ENCODE measurements at regions not wholly inside any gene's neighbourhood (a gene's known extent, or its start where the extent isn't known, plus 50 kb on each side); places are given as distances from the start of the nearest gene placed in this dataset.

- Histone ChIP-seq H3K4me1 (ENCODE audit: control insufficient read depth, extremely low read depth, insufficient read depth, low read length) (no peaks in the 10 kb centered on the region), H3K4me3 (replicated peaks in 1 of 3; ENCODE audit: insufficient read depth in 1 of 3, low read depth in 1 of 3, low read length in 3 of 3) (no peak overlapping the region), H3K79me2 (ENCODE audit: control insufficient read depth, insufficient read depth, low read length) (no peaks in the 10 kb centered on the region), H3K4me2 (ENCODE audit: insufficient read depth, low read length) (no peak overlapping the region), H3K9me3 (replicated peaks; ENCODE audit: control insufficient read depth, insufficient read depth, low read length) (peaks cover 3% of the 10 kb centered on the region), H3K27ac (ENCODE audit: insufficient read depth, low read depth, low read length) (no peak overlapping the region), H2AFZ (ENCODE audit: low read depth, low read length) (no peak overlapping the region), H4K20me1 (replicated peaks; ENCODE audit: control insufficient read depth, extremely low read depth, insufficient read depth, low read length) (no peaks in the 10 kb centered on the region), H3K9ac (replicated peaks; ENCODE audit: extremely low read depth, insufficient read depth, low read length) (no peak overlapping the region), H3K36me3 (ENCODE audit: control insufficient read depth in 2 of 2, extremely low read depth in 1 of 2, insufficient read depth in 2 of 2, low read length in 2 of 2) (no peaks in the 10 kb centered on the region), H3K9me1 (replicated peaks; ENCODE audit: control insufficient read depth, extremely low read depth, insufficient read depth, low read length) (no peaks in the 10 kb centered on the region), H3K27me3 (ENCODE audit: control insufficient read depth in 2 of 2, insufficient read depth in 2 of 2, low read length in 2 of 2) (no peaks in the 10 kb centered on the region)
- dilution Hi-C loops (cut with MboI; ENCODE audit: extremely low pct_ligation_motif_present, low sequenced_read_pairs) (no loop called here), intact Hi-C loops (cut with micrococcal nuclease) (no loop called here)
- no peak for DNase-seq (ENCODE audit: low read depth, low spot score)
- no TSS peak for BruUV-seq (replicated peaks)
- no peak for TF ChIP-seq EZH2 (IDR thresholded peaks at IDR 0.05; ENCODE audit: borderline replicate concordance, low read depth, low read length, severe bottlenecking)
- TF ChIP-seq CTCF (IDR thresholded peaks at IDR 0.05; ENCODE audit: extremely low read depth in 1 of 2, insufficient read depth in 1 of 2, low read depth in 1 of 2, low read length in 2 of 2): no peak
- no peak for TF ChIP-seq MYC (IDR thresholded peaks at IDR 0.05; ENCODE audit: low read depth, low read length)
- no peak for TF ChIP-seq MAX (IDR thresholded peaks at IDR 0.05; ENCODE audit: insufficient read depth, insufficient read length)
- no peak for TF ChIP-seq POLR2A (IDR thresholded peaks at IDR 0.05; ENCODE audit: low read depth, low read length)
- TF ChIP-seq FOS (IDR thresholded peaks at IDR 0.05; ENCODE audit: borderline replicate concordance, insufficient read depth, low read length): no peak
- no peak for TF ChIP-seq JUN (IDR thresholded peaks at IDR 0.05; ENCODE audit: borderline replicate concordance, insufficient read depth, insufficient read length, low read depth)
- TF ChIP-seq POLR2AphosphoS5 (IDR thresholded peaks at IDR 0.05; ENCODE audit: insufficient read depth, low read depth, low read length): no peak
- POLR2A ChIA-PET: no interaction called here
- CTCF ChIA-PET: no interaction called here
- FAIRE-seq: no peak
Measured at GRCh38 chr12:126898562-126898961, 1368.4 kb upstream of the TMEM132C start.

All from endothelial cell of umbilical vein (primary cell).